T-helper 1 cell treated with Interleukin-12 subunit alpha and Interleukin-12 subunit beta and Interleukin-4 antibody, amounts not matched to agents 30 ng/mL and 1 ng/mL, for 36 hours (primary cell): ENCODE measurements at regions not wholly inside any gene's neighbourhood (a gene's known extent, or its start where the extent isn't known, plus 50 kb on each side); places are given as distances from the start of the nearest gene placed in this dataset.
"Not testable (repeated sequence)": the region's sequence is repeated elsewhere in the genome, so short reads cannot be mapped to it uniquely, and the experiment has no call there.

Experiments
- intact Hi-C: fragments of 100-400 bp; cut with micrococcal nuclease; formaldehyde crosslinking; loops from one replicate; pipeline ENCODE4 v1.15.1; 2024

DNA sequence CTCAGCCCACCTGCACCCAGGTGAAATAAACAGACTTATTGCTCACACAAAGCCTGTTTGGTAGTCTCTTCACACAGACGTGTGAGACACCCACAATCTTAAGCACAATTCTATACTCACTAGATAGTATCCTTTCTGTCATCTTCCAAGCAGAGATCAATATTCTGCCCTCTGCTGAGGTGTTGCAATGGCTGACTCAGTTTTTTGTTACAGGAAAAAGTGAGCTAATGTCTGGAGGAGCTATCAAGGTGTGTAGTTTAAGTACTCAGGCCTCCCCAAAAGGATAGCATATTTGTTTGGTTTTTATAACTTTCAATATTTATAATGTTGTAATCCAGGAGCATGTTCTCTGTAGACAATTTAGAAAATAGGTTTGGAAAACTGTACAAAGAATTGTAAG is 775.2 kb upstream of the POU3F4 start:
- intact Hi-C loops, result loop anchor here (10.0 kb wide), 1 partner anchor 1058 kb away; no protein-coding TSS in a partner anchor

DNA sequence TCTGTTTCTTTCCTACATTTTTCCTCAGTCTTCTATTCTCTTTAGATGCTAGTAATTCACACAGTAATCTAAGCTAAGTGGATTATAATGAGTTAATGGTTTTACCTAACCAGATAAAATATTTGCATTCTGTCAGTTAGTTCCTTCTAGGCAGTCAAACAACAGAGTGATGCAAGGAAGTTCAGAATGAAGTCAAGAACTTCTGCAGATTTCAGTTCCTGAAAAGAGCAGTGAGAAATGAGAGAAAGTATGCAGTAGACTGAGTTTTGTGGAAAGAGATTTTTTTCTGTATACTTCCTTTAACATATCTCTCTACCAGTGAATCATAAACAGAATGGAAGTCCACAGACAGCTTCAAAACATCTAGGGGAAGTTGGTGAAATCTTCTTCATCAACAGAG is 774.0 kb upstream of the POU3F4 start:
- intact Hi-C loops, result loop anchor here (10.0 kb wide), 1 partner anchor 1059 kb away; no protein-coding TSS in a partner anchor

DNA sequence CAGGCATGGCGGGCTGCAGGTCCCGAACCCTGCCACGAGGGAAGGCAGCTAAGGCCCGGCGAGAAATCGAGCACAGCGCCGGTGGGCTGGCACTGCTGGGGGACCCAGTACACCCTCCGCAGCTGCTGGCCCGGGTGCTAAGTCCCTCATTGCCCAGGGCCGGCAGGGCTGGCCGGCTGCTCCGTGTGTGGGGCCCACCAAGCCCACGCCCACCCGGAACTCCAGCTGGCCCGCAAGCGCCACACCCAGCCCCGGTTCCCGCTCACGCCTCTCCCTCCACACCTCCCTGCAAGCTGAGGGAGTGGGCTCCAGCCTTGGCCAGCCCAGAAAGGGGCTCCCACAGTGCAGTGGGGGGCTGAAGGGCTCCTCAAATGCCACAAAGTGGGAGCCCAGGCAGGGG is 769.8 kb upstream of the POU3F4 start:
- intact Hi-C loops, result loop anchor here (10.0 kb wide), 1 partner anchor 1064 kb away; no protein-coding TSS in a partner anchor

DNA sequence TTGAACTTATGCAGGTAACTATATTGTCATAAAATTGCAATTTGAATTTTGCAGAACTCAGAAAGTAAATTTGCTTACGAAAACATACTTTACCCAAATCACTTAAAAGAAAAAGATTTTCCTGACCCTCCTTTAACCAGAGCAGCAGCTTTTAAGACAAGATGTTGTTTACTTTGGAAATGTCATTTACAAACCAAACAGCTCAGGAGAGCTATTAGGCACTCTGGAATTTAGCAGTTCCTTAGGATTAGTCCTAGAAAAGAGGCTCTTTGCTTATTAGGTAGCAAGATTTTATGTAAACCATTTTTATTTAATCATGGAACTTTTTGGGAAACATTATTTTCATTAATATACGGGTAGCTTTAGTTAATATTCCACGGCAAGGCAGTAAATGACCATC is 765.7 kb upstream of the POU3F4 start:
- intact Hi-C loops, result no loop called here

DNA sequence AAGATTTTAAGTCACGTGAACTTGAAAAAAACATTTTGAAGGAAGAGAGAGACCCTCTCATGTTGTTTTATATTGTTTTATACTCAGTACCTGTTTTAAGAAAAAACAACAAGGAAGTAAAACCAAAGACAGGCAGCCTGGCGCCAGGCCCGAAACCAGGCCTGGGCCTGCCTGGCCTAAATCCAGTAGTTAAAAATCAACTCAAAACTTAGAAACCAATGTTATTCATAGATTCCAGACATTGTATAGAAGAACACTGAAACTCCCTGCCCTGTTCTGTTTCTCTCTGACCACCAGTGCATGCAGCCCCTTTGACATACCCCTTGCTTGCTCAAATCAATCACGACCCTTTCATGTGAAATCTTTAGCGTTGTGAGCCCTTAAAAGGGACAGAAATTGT is 762.4 kb upstream of the POU3F4 start:
- intact Hi-C loops, result not testable (repeated sequence)

DNA sequence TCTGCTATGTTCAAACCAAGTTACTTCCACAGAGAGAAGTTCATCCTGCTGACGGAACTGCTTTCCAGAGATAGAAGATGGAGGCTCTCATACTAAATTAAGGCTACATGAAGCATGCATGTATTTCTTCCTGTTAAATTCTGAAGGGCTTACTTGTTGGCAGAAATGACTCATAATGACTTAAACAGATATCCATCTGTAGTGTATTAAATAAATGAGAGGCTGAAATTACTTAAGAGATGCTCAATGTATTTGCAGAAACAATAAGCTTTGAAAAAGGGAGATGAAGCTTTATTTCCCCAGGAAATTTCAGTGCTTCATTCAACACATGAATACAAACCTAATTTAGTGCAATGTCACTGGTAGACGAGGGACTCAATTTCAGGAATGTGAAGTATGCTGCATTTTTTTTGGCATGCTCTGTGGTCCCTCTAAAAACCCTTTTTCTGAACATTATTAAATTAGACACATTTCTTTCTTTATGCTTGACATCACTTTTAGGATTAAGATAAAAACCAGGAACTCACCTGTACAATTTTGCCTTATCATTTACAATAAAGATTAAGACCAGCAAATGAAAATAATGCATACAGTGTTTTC is 759.1 kb upstream of the POU3F4 start:
- intact Hi-C loops, result no loop called here

DNA sequence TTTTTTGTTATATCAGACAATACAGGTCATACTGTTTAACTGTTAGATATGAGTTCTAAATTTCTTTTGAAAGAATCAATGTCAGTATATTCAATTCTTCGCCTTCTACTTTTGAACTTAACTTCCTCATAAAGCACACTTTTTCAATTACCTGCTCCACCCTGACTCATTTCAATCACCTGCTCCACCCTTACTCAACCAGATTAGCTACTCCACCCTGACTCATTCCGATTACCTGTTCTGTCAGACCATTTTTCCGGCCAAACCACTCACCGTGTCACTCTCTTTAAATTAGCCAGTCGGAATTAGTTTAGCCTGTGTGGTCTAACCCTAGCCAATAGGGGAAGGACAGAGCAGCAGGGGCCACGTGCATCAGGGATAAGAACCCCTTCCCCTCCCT is 751.8 kb upstream of the POU3F4 start:
- intact Hi-C loops, result no loop called here

DNA sequence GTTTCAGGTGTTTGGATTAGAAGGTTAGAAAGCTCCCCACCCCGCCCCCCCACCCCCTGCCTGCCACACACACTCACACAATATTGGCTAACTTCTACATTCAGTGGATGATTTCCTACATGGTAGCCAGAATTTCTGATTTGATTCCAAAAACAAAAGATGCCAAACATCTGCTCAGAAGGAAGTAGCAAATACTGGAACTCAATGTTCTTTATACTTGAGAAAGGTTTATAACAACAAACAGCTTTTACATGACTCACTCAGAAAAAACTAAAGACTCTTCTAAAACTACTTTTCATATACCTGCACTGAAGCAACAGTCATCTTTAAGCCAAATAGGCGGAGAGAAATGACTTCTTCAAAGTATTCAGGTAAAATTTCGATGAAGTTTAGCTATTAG is 750.5 kb upstream of the POU3F4 start:
- intact Hi-C loops, result no loop called here

DNA sequence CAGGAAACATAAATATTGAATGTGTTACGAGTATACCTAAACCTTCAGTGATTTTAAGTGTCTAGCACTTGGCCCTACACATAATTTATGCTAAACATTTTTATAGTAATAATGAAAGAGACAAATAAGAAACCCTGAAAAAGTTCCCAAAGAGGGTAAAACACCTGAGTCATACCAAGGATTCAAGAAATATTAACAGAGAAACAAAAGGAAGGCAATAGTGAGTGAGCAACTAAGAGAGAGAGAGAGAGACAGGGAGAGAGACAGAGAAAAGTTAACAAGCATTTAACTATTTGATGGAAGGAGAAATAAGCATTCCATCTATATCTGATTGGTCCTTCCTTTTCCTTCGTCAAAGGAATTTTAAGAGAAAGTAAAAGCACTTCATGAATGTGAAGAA is 743.6 kb upstream of the POU3F4 start:
- intact Hi-C loops, result no loop called here

DNA sequence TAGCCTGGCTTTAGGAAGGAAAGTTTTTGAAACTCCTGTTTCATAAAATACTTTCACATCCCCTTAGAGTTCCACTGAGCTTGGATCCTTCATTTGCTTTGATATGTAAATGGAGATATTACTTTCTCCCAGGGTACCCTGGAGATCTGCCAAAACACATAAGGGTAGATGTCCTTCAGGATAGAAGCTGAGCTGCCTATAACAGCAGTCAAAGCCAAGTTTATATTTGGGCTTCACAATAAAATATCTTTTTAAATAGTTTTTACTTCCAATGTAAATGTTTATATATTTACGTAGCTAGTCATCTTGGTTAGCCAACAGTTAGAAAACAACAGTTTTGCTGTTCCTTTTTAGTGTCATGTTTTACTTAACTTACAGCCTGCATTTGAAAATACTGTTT is 742.3 kb upstream of the POU3F4 start:
- intact Hi-C loops, result no loop called here

DNA sequence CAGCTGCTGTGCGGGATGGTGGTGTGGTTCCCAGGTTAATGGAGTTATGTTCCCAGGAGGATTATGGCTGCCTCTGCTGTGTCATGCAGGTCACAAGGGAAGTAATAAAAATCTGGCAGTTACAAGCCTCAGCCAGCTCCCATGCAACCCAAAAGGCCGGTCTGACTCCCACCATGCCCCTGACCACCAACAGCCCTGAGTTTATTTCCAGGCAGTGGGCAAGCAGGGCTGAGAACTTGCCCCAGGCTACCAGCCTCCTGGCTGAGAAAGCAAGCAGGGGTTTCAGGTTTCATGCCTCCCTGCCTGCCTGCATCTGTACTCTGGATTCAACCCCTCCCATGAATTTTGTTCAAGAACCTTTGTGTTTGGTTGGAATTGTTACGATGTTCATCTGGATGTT is 732.7 kb upstream of the POU3F4 start:
- intact Hi-C loops, result no loop called here

DNA sequence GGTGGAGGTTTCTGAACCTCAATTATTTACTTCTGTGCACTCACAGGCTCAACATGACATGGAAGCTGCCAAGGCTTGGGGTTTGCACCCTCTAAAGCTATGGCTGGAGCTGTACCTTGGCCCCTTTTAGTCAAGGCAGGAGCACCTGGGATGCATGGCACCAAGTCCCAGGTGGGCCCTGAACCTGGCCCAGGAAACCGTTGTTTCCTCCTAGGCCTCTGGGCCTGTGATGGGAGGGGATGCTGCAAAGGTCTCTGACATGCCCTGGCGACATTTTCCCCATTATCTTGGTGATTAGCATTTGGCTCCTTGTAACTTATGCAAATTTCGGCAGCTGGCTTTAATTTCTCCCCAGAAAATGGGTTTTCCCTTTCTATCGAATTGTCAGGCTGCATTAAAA is 726.1 kb upstream of the POU3F4 start:
- intact Hi-C loops, result no loop called here

DNA sequence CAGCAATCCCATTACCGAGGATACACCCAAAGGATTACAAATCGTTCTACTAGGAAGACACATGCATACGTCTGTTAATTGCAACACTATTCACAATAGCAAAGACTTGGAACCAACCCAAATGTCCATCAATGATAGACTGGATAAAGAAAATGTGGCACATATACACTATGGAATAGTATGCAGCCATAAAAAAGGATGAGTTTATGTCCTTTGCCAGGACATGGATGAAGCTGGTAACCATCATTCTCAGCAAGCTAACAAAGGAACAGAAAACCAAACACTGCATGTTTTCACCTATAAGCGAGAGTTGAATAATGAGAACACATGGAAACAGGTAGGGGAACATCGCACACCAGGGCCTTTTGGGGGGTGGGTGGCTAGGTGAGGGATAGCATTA is 695.2 kb upstream of the POU3F4 start:
- intact Hi-C loops, result not testable (repeated sequence)

DNA sequence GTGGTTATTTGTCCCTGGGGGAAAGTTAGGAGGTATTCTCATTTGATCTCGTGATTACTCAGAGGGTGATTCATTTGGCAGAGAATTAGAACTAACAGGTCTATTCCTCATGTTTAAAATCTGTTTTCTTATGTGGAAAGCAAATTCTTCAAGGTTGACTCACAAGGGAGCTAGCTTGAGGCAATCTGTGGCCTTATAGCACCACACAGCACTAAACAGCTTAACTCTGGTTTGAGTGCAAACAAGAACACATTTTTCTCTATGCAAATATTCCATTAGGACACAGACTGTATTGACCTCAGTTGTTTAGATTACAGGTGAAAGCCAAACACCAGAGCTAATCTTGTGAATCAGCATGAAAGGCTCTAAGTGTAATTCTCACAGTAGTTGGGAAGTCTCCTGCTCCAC is 694.4 kb upstream of the POU3F4 start:
- intact Hi-C loops, result no loop called here

DNA sequence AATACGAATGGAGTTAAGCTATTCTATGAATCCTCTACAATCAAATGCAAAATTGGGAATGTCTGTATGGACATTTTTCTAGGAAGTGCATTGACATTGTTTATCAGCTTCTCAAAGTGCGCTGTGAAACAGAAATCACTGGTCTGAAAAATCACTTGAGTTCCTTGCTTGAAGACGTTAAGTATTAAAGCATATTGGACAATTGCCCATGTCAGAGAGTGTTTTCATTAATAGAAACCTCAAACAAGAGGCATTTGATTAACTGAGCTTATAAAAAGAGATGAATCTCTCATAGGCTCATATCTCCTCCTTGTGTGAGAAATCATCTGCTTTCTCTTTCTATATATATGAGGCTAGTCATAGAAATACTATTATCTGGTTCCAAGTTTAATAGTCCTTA is 692.1 kb upstream of the POU3F4 start:
- intact Hi-C loops, result no loop called here

DNA sequence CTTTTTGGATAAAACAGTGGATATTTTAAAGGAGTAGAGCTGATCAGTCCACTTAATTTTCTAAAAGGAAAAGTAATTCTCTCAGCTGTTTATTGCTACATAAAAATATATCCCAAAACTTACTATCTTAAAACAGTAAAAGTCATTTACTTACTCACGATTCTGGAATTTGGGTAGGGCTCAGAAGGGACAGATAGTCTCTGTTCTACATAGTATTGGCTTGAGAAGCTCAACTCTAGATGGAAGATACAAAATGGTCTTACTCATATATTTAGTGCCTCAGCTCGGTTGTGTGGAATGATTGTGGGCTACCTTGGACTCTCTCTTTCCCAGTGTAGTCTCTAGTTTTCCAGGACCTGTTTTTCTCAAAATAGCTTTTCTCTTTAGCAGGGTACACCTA is 691.5 kb upstream of the POU3F4 start:
- intact Hi-C loops, result no loop called here

DNA sequence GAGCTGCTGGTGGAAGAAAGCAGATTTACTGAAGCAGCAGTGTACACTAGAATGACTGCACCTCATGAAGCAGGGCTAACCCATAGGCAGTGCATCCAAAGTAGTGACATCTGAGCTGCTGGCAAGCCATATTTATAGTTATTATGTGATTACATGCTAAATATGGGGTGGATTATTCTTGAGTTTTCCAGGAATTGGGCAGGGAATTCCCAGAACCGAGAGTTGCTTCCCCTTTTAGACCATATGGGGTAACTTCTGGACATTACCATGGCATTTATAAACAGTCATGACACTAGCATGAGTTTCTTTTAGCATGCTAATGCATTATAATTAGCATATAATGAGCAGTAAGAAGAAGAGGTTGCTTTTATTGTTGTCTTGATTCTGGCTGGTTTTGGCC is 665.8 kb upstream of the POU3F4 start:
- intact Hi-C loops, result no loop called here

DNA sequence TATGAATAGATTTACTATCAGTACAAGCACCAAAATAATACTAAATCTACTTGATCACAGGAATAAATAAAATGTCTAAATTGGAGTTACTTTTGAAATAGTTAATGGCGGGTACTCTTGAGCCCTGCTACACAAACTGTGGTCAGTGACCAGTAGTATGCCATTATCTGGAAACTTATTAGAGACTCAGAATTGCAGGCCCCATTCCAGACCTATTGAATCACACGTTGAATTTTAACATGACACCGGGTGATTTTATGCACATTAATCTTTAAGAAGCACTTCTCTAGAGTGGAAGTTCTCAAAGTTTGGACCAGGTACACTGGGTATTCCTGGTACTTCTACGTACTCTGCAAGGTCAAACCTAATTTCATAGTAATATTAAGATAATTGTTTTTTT is 660.0 kb upstream of the POU3F4 start:
- intact Hi-C loops, result no loop called here
